CD4-positive, alpha-beta T cell (primary cell): ENCODE measurements at regions not wholly inside any gene's neighbourhood (a gene's known extent, or its start where the extent isn't known, plus 50 kb on each side); places are given as distances from the start of the nearest gene placed in this dataset.

Experiments
- ATAC-seq: fragments of 200-7000 bp; cut with Tn5 transposase; one replicate; pipeline ENCODE4 v1.10.0; 2022; ENCODE audit warnings: mild to moderate bottlenecking; ENCODE audit not compliant: poor library complexity
- CTCF ChIA-PET: fragments of 350-600 bp; sonication (Branson Sonifier 250); formaldehyde crosslinking; loops from one replicate; lab custom pipeline; 2021; ENCODE audit warnings: antibody characterized with exemption, inconsistent platforms; lab: Charles Lee
- POLR2A ChIA-PET: fragments of 350-600 bp; sonication (Branson Sonifier 250); formaldehyde crosslinking; loops from one replicate; lab custom pipeline; 2021; ENCODE audit warnings: antibody characterized with exemption, inconsistent platforms; lab: Charles Lee
- DNase-seq, 14 experiments: peaks; one replicate each; pipeline ENCODE4 v3.0.0-alpha.2; 2013 to 2020; ENCODE audit warnings: mixed read lengths in 2 of 14
- H3K27ac ChIP-seq, 2 donors: one replicate each; pipeline versions ENCODE4 v1.5.1 to v1.7.0; 2013; ENCODE audit warnings: low read length in 2 of 2, low read depth in 1 of 2, mild to moderate bottlenecking in 1 of 2
- H3K27me3 ChIP-seq, 2 experiments: 1 replicate in 1 of 2; 2 replicates in 1 of 2; pipeline versions ENCODE4 v1.6.1 to v1.7.0; 2013; ENCODE audit warnings: low read length in 2 of 2, control low read depth in 1 of 2, mild to moderate bottlenecking in 1 of 2, moderate library complexity in 1 of 2; ENCODE audit not compliant: insufficient read depth in 2 of 2, control insufficient read depth in 1 of 2
- H3K36me3 ChIP-seq: one replicate; pipeline ENCODE4 v1.6.1; 2013; ENCODE audit warnings: low read length, control low read depth; ENCODE audit not compliant: insufficient read depth
- H3K4me1 ChIP-seq: one replicate; pipeline ENCODE4 v1.6.1; 2013; ENCODE audit warnings: low read length, control low read depth; ENCODE audit not compliant: insufficient read depth
- H3K4me3 ChIP-seq: one replicate; pipeline ENCODE4 v1.5.1; 2013; ENCODE audit warnings: mild to moderate bottlenecking, low read length, moderate library complexity
- H3K9me3 ChIP-seq, 2 experiments: 1 replicate in 1 of 2; 2 replicates in 1 of 2; pipeline versions ENCODE4 v1.6.1 to v1.7.0; 2013; ENCODE audit warnings: low read length in 2 of 2, mild to moderate bottlenecking in 2 of 2, control low read depth in 1 of 2, moderate library complexity in 1 of 2; ENCODE audit not compliant: control insufficient read depth in 1 of 2, insufficient read depth in 1 of 2
- H3K27ac Mint-ChIP-seq: one replicate; pipeline ENCODE4 v1.8.0; 2020; ENCODE audit warnings: mixed read lengths
- H3K27me3 Mint-ChIP-seq: one replicate; pipeline ENCODE4 v1.8.0; 2021; ENCODE audit warnings: mixed read lengths
- H3K36me3 Mint-ChIP-seq: one replicate; pipeline ENCODE4 v1.8.0; 2021; ENCODE audit warnings: low read depth, mixed read lengths
- H3K4me1 Mint-ChIP-seq: one replicate; pipeline ENCODE4 v1.8.0; 2021; ENCODE audit warnings: low read depth, mixed read lengths
- H3K4me3 Mint-ChIP-seq: one replicate; pipeline ENCODE4 v1.8.0; 2020; ENCODE audit warnings: mild to moderate bottlenecking, mixed read lengths
- H3K9me3 Mint-ChIP-seq: one replicate; pipeline ENCODE4 v1.8.0; 2020; ENCODE audit warnings: mixed read lengths
- intact Hi-C, 2 experiments: fragments of 100-400 bp; cut with DNase I in 1 of 2; cut with micrococcal nuclease in 1 of 2; formaldehyde crosslinking; loops; one replicate each; pipeline versions ENCODE4 v1.15.1 to v1.9.0; 2023 to 2025; cut with DNase I, micrococcal nuclease
- TF ChIP-seq, protein P1 (sequence below): fragments of 200-600 bp; IDR thresholded peaks from one replicate; pipeline ENCODE4 v1.8.0; 2022; ENCODE audit warnings: antibody characterized with exemption, mild to moderate bottlenecking

DNA sequence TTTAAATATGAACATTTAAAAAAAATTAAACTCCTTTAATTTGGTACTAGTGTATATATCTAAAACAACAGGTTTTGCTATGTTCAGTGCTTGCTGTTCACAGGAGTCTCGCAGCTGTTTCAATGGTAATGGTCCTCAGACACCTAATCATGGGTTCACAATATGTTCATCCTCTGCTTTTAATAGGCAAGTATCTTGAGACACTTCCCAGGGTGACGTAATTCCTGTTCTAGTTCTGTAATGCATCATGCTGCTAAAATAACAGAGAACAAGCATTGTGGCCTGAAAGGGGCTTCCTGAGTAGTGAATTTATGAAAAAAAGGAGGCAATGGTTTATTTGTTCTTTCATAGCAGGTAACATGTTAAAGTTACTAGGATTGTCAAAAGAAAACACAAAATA, 625.2 kb upstream of the GBE1 start:
- intact Hi-C loops = no loop called here
- Histone ChIP-seq H3K4me3 (no peak overlapping the region), H3K4me1 (no peaks in the 10 kb centered on the region), H3K36me3 (no peaks in the 10 kb centered on the region), H3K27me3 (no peaks in the 10 kb centered on the region), H3K9me3 (peaks cover 1 to 4% of the 10 kb centered on the region in 2 experiments), H3K27ac (no peak overlapping the region)
- ChIA-PET POLR2A (no interaction called here), CTCF (no interaction called here)
- H3K27me3 Mint-ChIP-seq = no peaks in the 10 kb centered on the region
- DNase-seq (no peak), ATAC-seq (no peak)
- TF ChIP-seq, protein P1, sequence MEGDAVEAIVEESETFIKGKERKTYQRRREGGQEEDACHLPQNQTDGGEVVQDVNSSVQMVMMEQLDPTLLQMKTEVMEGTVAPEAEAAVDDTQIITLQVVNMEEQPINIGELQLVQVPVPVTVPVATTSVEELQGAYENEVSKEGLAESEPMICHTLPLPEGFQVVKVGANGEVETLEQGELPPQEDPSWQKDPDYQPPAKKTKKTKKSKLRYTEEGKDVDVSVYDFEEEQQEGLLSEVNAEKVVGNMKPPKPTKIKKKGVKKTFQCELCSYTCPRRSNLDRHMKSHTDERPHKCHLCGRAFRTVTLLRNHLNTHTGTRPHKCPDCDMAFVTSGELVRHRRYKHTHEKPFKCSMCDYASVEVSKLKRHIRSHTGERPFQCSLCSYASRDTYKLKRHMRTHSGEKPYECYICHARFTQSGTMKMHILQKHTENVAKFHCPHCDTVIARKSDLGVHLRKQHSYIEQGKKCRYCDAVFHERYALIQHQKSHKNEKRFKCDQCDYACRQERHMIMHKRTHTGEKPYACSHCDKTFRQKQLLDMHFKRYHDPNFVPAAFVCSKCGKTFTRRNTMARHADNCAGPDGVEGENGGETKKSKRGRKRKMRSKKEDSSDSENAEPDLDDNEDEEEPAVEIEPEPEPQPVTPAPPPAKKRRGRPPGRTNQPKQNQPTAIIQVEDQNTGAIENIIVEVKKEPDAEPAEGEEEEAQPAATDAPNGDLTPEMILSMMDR = no peak
- H3K27ac Mint-ChIP-seq = no peak overlapping the region
- no peaks in the 10 kb centered on the region for H3K4me1 Mint-ChIP-seq
- no peaks in the 10 kb centered on the region for H3K36me3 Mint-ChIP-seq
- H3K4me3 Mint-ChIP-seq = no peak overlapping the region
- H3K9me3 Mint-ChIP-seq = no peaks in the 10 kb centered on the region

DNA sequence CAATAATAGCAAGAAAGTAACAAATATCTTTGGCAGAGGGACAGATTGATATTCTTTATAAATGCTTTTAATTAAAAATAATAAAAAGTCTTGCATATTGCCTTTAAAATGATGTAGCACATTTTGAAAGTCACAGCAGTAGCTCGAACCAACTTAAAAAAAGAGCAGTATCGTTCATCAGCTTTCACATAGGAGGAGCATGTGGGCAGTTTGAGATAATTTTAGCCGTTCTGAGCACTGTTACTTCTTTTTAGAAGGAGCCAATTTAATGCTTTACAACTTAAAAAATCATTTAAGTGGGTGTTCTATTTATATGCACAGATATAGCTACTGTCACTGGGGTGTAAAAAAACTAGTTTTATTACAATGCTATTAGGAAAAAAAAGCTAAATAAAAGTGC, 622.7 kb upstream of the GBE1 start:
- no peak for DNase-seq
- H3K4me1 Mint-ChIP-seq = no peaks in the 10 kb centered on the region
- Histone ChIP-seq H3K27ac (no peak overlapping the region), H3K4me3 (no peak overlapping the region), H3K9me3 (peaks cover 0 to 4% of the 10 kb centered on the region in 2 experiments), H3K36me3 (no peaks in the 10 kb centered on the region), H3K4me1 (no peaks in the 10 kb centered on the region), H3K27me3 (no peaks in the 10 kb centered on the region)
- H3K27ac Mint-ChIP-seq = no peak overlapping the region
- H3K27me3 Mint-ChIP-seq = no peaks in the 10 kb centered on the region
- POLR2A ChIA-PET = no interaction called here
- no peak for ATAC-seq
- H3K4me3 Mint-ChIP-seq = no peak overlapping the region
- no peaks in the 10 kb centered on the region for H3K36me3 Mint-ChIP-seq
- intact Hi-C loops = no loop called here
- TF ChIP-seq, protein P1 = no peak
- CTCF ChIA-PET = no interaction called here
- peaks cover 3% of the 10 kb centered on the region for H3K9me3 Mint-ChIP-seq

DNA sequence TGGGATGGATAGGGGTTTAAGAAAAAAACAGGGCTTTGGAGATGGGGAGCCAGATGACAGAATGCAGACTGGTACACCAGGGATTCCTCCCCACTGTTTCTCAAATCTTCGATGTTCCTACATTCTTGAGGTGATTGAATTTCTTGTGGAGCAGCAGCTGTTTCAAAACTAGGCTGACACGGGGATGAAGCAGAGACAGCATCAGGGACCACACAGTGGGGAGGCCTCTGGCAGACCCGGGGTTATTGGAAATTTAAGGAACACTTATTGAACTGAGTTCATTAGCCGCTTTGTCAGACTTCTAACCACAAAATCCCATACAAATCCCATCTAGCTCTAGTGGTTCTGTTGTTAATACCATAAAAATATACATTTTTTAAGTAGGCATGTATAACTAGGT, 621.4 kb upstream of the GBE1 start:
- no peak for DNase-seq
- ChIA-PET CTCF (no interaction called here), POLR2A (no interaction called here)
- H3K9me3 ChIP-seq = peaks cover 0 to 4% of the 10 kb centered on the region in 2 experiments
- H3K27me3 ChIP-seq = no peaks in the 10 kb centered on the region
- no peaks in the 10 kb centered on the region for H3K4me1 ChIP-seq
- Mint-ChIP-seq H3K27ac (no peak overlapping the region), H3K4me3 (no peak overlapping the region), H3K9me3 (peaks cover 3% of the 10 kb centered on the region), H3K4me1 (no peaks in the 10 kb centered on the region), H3K27me3 (no peaks in the 10 kb centered on the region), H3K36me3 (no peaks in the 10 kb centered on the region)
- TF ChIP-seq, protein P1 = no peak
- H3K27ac ChIP-seq = no peak overlapping the region
- no peak overlapping the region for H3K4me3 ChIP-seq
- intact Hi-C loops = no loop called here
- H3K36me3 ChIP-seq = no peaks in the 10 kb centered on the region
- ATAC-seq = no peak
